HepG2 (cell line): ENCODE measurements at regions not wholly inside any gene's neighbourhood (a gene's known extent, or its start where the extent isn't known, plus 50 kb on each side); places are given as distances from the start of the nearest gene placed in this dataset.

Source experiments
- CBX5 ChIP-seq: sonication (generic); formaldehyde crosslinking; IDR thresholded peaks from 2 replicates; pipeline ENCODE4 v1.4.0; 2020; ENCODE audit warnings: missing genetic modification reagents, borderline replicate concordance
- RFX5 ChIP-seq: IDR thresholded peaks from 2 replicates; pipeline ENCODE4 v1.6.1; 2011; ENCODE audit warnings: low read depth, low read length, improper control_type of control experiment
- U2AF1 ChIP-seq: fragments of 200-400 bp; formaldehyde crosslinking; optimal IDR thresholded peaks from 2 replicates; pipeline ENCODE3; 2017; ENCODE audit warnings: mild to moderate bottlenecking, low read depth, low read length

GRCh38 chr5:29143266-29143665 is 2050.2 kb upstream of the CDH6 start:
- no peak for TF ChIP-seq CBX5
- TF ChIP-seq U2AF1 = no peak
- TF ChIP-seq RFX5 = no peak
